RWPE1 (cell line): ENCODE measurements at regions not wholly inside any gene's neighbourhood (a gene's known extent, or its start where the extent isn't known, plus 50 kb on each side); places are given as distances from the start of the nearest gene placed in this dataset.

Experiments used
- CTCF ChIA-PET: fragments of 350-600 bp; sonication (Branson Sonifier 250); formaldehyde crosslinking; extraction: SDS; loops from one replicate; lab custom pipeline; 2021; lab: Yijun Ruan, JAX
- POLR2A ChIA-PET: fragments of 400-600 bp; formaldehyde crosslinking; extraction: SDS; loops from one replicate; lab custom pipeline; 2020; ENCODE audit warnings: antibody characterized with exemption; ENCODE audit not compliant: low non-redundant PET; lab: Yijun Ruan, JAX
- DNase-seq: peaks from one replicate; pipeline ENCODE4 v3.0.0; 2012; ENCODE audit warnings: low spot score
- H3K27ac ChIP-seq: fragments of 450-650 bp; 2 replicates; pipeline ENCODE4 v1.5.1; 2017
- CTCF ChIP-seq: fragments of 450-650 bp; conservative IDR thresholded peaks from 2 replicates; pipeline ENCODE4 v1.5.1; 2017; ENCODE audit warnings: low read depth, mild to moderate bottlenecking

GRCh38 chr5:19408149-19408548, 579.9 kb downstream of the CDH18 start:
- ChIA-PET CTCF (no interaction called here), POLR2A (no interaction called here)
- no peak overlapping the region for H3K27ac ChIP-seq
- DNase-seq, result no peak
- no peak for TF ChIP-seq CTCF

- ChIA-PET POLR2A (no interaction called here), CTCF (no interaction called here)
- no peak for DNase-seq
- TF ChIP-seq CTCF, result no peak
- H3K27ac ChIP-seq, result no peak overlapping the region
Observed at GRCh38 chr5:19411936-19412335, 576.1 kb downstream of the CDH18 start.
